Ishikawa (cell line): ENCODE measurements at regions not wholly inside any gene's neighbourhood (a gene's known extent, or its start where the extent isn't known, plus 50 kb on each side); places are given as distances from the start of the nearest gene placed in this dataset.

ENCODE experiments used
- CEBPB ChIP-seq: IDR thresholded peaks from 2 replicates; pipeline ENCODE4 v1.6.1; 2012
- CREB1 ChIP-seq: IDR thresholded peaks from 2 replicates; pipeline ENCODE4 v1.6.1; 2012; ENCODE audit warnings: low read depth
- EGR1 ChIP-seq: IDR thresholded peaks from 2 replicates; pipeline ENCODE4 v1.6.1; 2012
- EP300 ChIP-seq: IDR thresholded peaks from 2 replicates; pipeline ENCODE4 v1.6.1; 2012; ENCODE audit warnings: borderline replicate concordance
- FOXM1 ChIP-seq: IDR thresholded peaks from 2 replicates; pipeline ENCODE4 v1.6.1; 2012; ENCODE audit warnings: low read depth, borderline replicate concordance
- MAX ChIP-seq: IDR thresholded peaks from 2 replicates; pipeline ENCODE4 v1.6.1; 2012
- RAD21 ChIP-seq: IDR thresholded peaks from 2 replicates; pipeline ENCODE4 v1.6.1; 2012; ENCODE audit warnings: low read depth
- REST ChIP-seq: IDR thresholded peaks from 2 replicates; pipeline ENCODE4 v1.6.1; 2012; ENCODE audit warnings: low read depth, mild to moderate bottlenecking
- TAF1 ChIP-seq: IDR thresholded peaks from 2 replicates; pipeline ENCODE4 v1.6.1; 2012; ENCODE audit warnings: low read depth, mild to moderate bottlenecking
- TCF12 ChIP-seq: IDR thresholded peaks from 2 replicates; pipeline ENCODE4 v1.6.1; 2012; ENCODE audit warnings: low read depth
- TEAD4 ChIP-seq: IDR thresholded peaks from 2 replicates; pipeline ENCODE4 v1.6.1; 2012
- USF1 ChIP-seq: IDR thresholded peaks from 2 replicates; pipeline ENCODE4 v1.6.1; 2012
- YY1 ChIP-seq: IDR thresholded peaks from 2 replicates; pipeline ENCODE4 v1.6.1; 2012; ENCODE audit warnings: low read depth

GRCh38 chr18:22514655-22515054, 96.9 kb upstream of the CTAGE1 start:
- no peak for TF ChIP-seq YY1
- TF ChIP-seq MAX, result no peak
- TF ChIP-seq EP300, result no peak
- TF ChIP-seq TEAD4, result no peak
- no peak for TF ChIP-seq CEBPB
- no peak for TF ChIP-seq REST
- no peak for TF ChIP-seq RAD21
- TF ChIP-seq CREB1, result no peak
- TF ChIP-seq TAF1, result no peak
- no peak for TF ChIP-seq FOXM1
- TF ChIP-seq USF1, result no peak
- no peak for TF ChIP-seq TCF12
- no peak for TF ChIP-seq EGR1
